Common myeloid progenitor, CD34-positive (primary cell): ENCODE measurements at regions not wholly inside any gene's neighbourhood (a gene's known extent, or its start where the extent isn't known, plus 50 kb on each side); places are given as distances from the start of the nearest gene placed in this dataset.

ENCODE experiments used
- CTCF ChIA-PET: fragments of 350-600 bp; sonication (Branson Sonifier 250); formaldehyde crosslinking; loops from one replicate; lab custom pipeline; 2021; ENCODE audit warnings: antibody characterized with exemption; lab: Charles Lee
- POLR2A ChIA-PET: fragments of 350-600 bp; sonication (Branson Sonifier 250); formaldehyde crosslinking; loops from one replicate; lab custom pipeline; 2021; ENCODE audit warnings: antibody characterized with exemption; lab: Charles Lee
- DNase-seq, 3 donors: peaks; one replicate each; pipeline versions ENCODE4 v3.0.0 to v3.0.0-alpha.2; 2013
- H3K27ac ChIP-seq, 2 experiments: 1 replicate in 1 of 2; 2 replicates in 1 of 2; pipeline ENCODE4 v1.7.0; 2013; ENCODE audit warnings: inconsistent platforms in 2 of 2, low read length in 2 of 2, mild to moderate bottlenecking in 2 of 2, low read depth in 1 of 2, moderate library complexity in 1 of 2; ENCODE audit not compliant: severe bottlenecking in 2 of 2, insufficient read depth in 1 of 2, poor library complexity in 1 of 2
- H3K27me3 ChIP-seq, 5 experiments: replicated peaks in 2 of 5; 1 replicate in 3 of 5; 2 replicates in 2 of 5; pipeline versions ENCODE4 v1.6.1 to v1.7.0; 2013; ENCODE audit warnings: low read length in 4 of 5, mild to moderate bottlenecking in 2 of 5, moderate library complexity in 2 of 5, inconsistent platforms in 1 of 5; ENCODE audit not compliant: insufficient read depth in 5 of 5, control insufficient read depth in 4 of 5
- H3K36me3 ChIP-seq, 4 experiments: 1 replicate in 2 of 4; 2 replicates in 2 of 4; pipeline versions ENCODE4 v1.6.1 to v1.7.0; 2013; ENCODE audit warnings: low read length in 3 of 4, control low read depth in 1 of 4, mild to moderate bottlenecking in 1 of 4; ENCODE audit not compliant: control insufficient read depth in 4 of 4, insufficient read depth in 4 of 4
- H3K4me1 ChIP-seq, 4 experiments: 1 replicate in 3 of 4; 2 replicates in 1 of 4; pipeline versions ENCODE4 v1.6.1 to v1.7.1; 2013; ENCODE audit warnings: low read length in 3 of 4, mild to moderate bottlenecking in 3 of 4, control low read depth in 1 of 4, inconsistent platforms in 1 of 4, moderate library complexity in 1 of 4; ENCODE audit not compliant: control insufficient read depth in 4 of 4, insufficient read depth in 4 of 4; ENCODE audit errors: control extremely low read depth in 1 of 4
- H3K4me3 ChIP-seq, 7 experiments: 1 replicate in 4 of 7; 2 replicates in 3 of 7; pipeline versions ENCODE4 v1.5.1 to v1.7.0; 2013; ENCODE audit warnings: mild to moderate bottlenecking in 7 of 7, low read length in 6 of 7, moderate library complexity in 6 of 7, inconsistent platforms in 2 of 7, low read depth in 2 of 7, control low read depth in 1 of 7; ENCODE audit not compliant: insufficient read depth in 4 of 7, control insufficient read depth in 1 of 7; ENCODE audit errors: extremely low read depth in 1 of 7
- H3K9me3 ChIP-seq, 5 experiments: 1 replicate in 4 of 5; 2 replicates in 1 of 5; pipeline versions ENCODE4 v1.6.1 to v1.7.1; 2013; ENCODE audit warnings: low read length in 4 of 5, mild to moderate bottlenecking in 2 of 5, inconsistent platforms in 1 of 5, low read depth in 1 of 5, moderate library complexity in 1 of 5; ENCODE audit not compliant: control insufficient read depth in 4 of 5, insufficient read depth in 2 of 5; ENCODE audit errors: control extremely low read depth in 1 of 5
- WGBS: methylation state at CpG from one replicate; pipeline ENCODE4 v1.1.5; 2013; ENCODE audit not compliant: insufficient coverage; 5-methylcytosine and 5-hydroxymethylcytosine counted together

- no peak overlapping the region for H3K4me3 ChIP-seq
- no peak for DNase-seq
- H3K9me3 ChIP-seq, result no peaks in the 10 kb centered on the region
- H3K27me3 ChIP-seq, result no peaks in the 10 kb centered on the region
- ChIA-PET POLR2A (no interaction called here), CTCF (no interaction called here)
- H3K4me1 ChIP-seq, result no peaks in the 10 kb centered on the region
- H3K36me3 ChIP-seq, result no peaks in the 10 kb centered on the region
- 100% methylated on average over 1 of the region's 1 CpG for WGBS
- H3K27ac ChIP-seq, result no peak overlapping the region
These were observed 158.2 kb upstream of the FST start for GRCh38 chr5:53322257-53322656.

GRCh38 chr5:53323511-53323910 lies 156.9 kb upstream of the FST start:
- H3K4me1 ChIP-seq, result no peaks in the 10 kb centered on the region
- no peaks in the 10 kb centered on the region for H3K9me3 ChIP-seq
- WGBS, result no CpG with 5 or more reads among the region's 2 CpGs
- no peak for DNase-seq
- no peak overlapping the region for H3K4me3 ChIP-seq
- CTCF ChIA-PET, result no interaction called here
- no peaks in the 10 kb centered on the region for H3K36me3 ChIP-seq
- H3K27ac ChIP-seq, result no peak overlapping the region
- no peaks in the 10 kb centered on the region for H3K27me3 ChIP-seq
- POLR2A ChIA-PET, result no interaction called here

- Histone ChIP-seq H3K4me1 (no peaks in the 10 kb centered on the region), H3K27ac (no peak overlapping the region), H3K36me3 (no peaks in the 10 kb centered on the region), H3K4me3 (no peak overlapping the region), H3K27me3 (no peaks in the 10 kb centered on the region), H3K9me3 (no peaks in the 10 kb centered on the region)
- no CpG with 5 or more reads among the region's 1 CpG for WGBS
- no peak for DNase-seq
- ChIA-PET CTCF (no interaction called here), POLR2A (no interaction called here)
These were observed 156.3 kb upstream of the FST start for GRCh38 chr5:53323943-53324642.

DNA sequence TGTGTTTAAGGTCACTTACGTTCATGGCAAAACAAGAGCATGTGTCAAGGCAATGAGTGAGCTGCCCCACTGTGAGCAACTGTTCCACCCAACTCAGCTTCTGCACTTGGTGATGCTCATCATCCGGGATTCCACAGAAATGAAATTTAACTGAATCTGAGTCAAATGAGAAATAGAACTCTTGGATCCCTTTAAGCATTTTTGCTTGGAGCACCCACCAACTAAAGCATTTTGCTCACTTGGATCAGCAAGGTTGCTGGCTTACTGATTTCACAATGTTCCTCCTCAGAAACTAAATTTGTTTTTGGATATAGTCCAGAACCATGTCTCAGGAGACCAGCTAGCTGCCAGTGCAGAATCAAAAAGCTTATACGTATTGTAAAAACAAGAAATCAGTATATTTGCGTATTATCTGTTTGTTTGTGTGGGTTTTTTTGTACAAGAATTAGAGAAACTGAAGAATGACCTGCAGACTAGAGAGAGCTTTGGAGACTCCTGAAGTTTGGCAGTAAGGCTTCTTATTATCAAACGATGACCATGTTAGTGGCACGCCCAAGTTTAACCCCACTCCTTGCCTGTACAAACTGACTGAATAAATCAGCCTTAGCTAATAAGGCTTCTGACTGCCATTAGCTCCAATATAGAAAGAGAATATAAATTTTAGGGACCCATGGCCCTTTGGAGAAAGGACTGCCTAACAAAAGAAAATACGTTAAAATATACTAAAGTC lies 153.8 kb upstream of the FST start:
- Histone ChIP-seq H3K27me3 (peaks cover 0 to 2% (median 0%) of the 10 kb centered on the region in 5 experiments), H3K36me3 (no peaks in the 10 kb centered on the region), H3K9me3 (no peaks in the 10 kb centered on the region), H3K4me3 (no peak overlapping the region), H3K4me1 (no peaks in the 10 kb centered on the region), H3K27ac (no peak overlapping the region)
- ChIA-PET CTCF (no interaction called here), POLR2A (no interaction called here)
- DNase-seq, result no peak
- 90% methylated on average over 4 of the region's 7 CpGs for WGBS

- POLR2A ChIA-PET, result no interaction called here
- Histone ChIP-seq H3K27me3 (peaks cover 0 to 2% (median 0%) of the 10 kb centered on the region in 5 experiments), H3K4me1 (no peaks in the 10 kb centered on the region), H3K9me3 (no peaks in the 10 kb centered on the region), H3K4me3 (no peak overlapping the region), H3K36me3 (no peaks in the 10 kb centered on the region), H3K27ac (no peak overlapping the region)
- CTCF ChIA-PET, result no interaction called here
- DNase-seq, result no peak
- WGBS, result 57% methylated on average over 2 of the region's 2 CpGs
These were observed 152.6 kb upstream of the FST start for GRCh38 chr5:53327811-53328334.

DNA sequence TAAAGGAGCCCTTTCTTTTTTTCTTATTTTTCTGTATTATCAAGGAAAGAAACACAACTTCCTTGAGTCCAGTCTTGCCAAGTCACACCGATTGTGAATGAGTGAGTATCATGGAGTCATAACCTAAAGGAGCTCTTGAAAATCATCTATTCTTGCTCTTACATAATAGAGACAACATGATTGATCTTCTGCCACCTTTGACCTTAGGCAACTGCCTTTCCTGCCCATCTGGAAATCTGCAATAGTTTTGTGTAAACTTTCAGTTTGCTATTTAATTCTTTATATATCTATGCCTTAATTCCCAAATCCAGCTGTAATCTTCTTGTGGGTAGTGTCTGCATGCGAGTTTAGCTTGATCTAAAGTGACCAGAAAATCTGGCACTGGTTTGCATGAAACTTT lies 149.9 kb upstream of the FST start:
- H3K27ac ChIP-seq, result no peak overlapping the region
- POLR2A ChIA-PET, result no interaction called here
- peaks cover 0 to 2% (median 0%) of the 10 kb centered on the region in 5 experiments for H3K27me3 ChIP-seq
- no peak overlapping the region for H3K4me3 ChIP-seq
- H3K36me3 ChIP-seq, result no peaks in the 10 kb centered on the region
- DNase-seq, result no peak
- no peaks in the 10 kb centered on the region for H3K4me1 ChIP-seq
- no CpG with 5 or more reads among the region's 2 CpGs for WGBS
- CTCF ChIA-PET, result no interaction called here
- H3K9me3 ChIP-seq, result no peaks in the 10 kb centered on the region

- no peaks in the 10 kb centered on the region for H3K4me1 ChIP-seq
- H3K27ac ChIP-seq, result no peak overlapping the region
- no peak for DNase-seq
- H3K4me3 ChIP-seq, result no peak overlapping the region
- ChIA-PET POLR2A (no interaction called here), CTCF (no interaction called here)
- H3K27me3 ChIP-seq, result peaks cover 0 to 2% (median 0%) of the 10 kb centered on the region in 5 experiments
- WGBS, result 86% methylated on average over 1 of the region's 1 CpG
- no peaks in the 10 kb centered on the region for H3K9me3 ChIP-seq
- no peaks in the 10 kb centered on the region for H3K36me3 ChIP-seq
These were observed 149.0 kb upstream of the FST start for GRCh38 chr5:53331463-53331862.
